PFSK-1 (cell line): ENCODE measurements at regions not wholly inside any gene's neighbourhood (a gene's known extent, or its start where the extent isn't known, plus 50 kb on each side); places are given as distances from the start of the nearest gene placed in this dataset.

Experiments
- POLR2AphosphoS5 ChIP-seq: IDR thresholded peaks from 2 replicates; pipeline ENCODE4 v1.6.1; 2012; ENCODE audit warnings: low read depth, mild to moderate bottlenecking, control low read depth, low read length, moderate library complexity
- SIN3A ChIP-seq: IDR thresholded peaks from 2 replicates; pipeline ENCODE4 v1.6.1; 2012; ENCODE audit warnings: mild to moderate bottlenecking, low read length, moderate library complexity, borderline replicate concordance; ENCODE audit not compliant: insufficient read depth
- TF ChIP-seq, protein P1 (sequence below), 2 experiments: IDR thresholded peaks; 2 replicates each; pipeline versions ENCODE4 v1.6.1 to v1.8.0; 2011 to 2012; ENCODE audit warnings: low read depth in 2 of 2, low read length in 2 of 2, control low read depth in 1 of 2, inconsistent platforms in 1 of 2, mild to moderate bottlenecking in 1 of 2, moderate library complexity in 1 of 2; ENCODE audit not compliant: insufficient read depth in 1 of 2

DNA sequence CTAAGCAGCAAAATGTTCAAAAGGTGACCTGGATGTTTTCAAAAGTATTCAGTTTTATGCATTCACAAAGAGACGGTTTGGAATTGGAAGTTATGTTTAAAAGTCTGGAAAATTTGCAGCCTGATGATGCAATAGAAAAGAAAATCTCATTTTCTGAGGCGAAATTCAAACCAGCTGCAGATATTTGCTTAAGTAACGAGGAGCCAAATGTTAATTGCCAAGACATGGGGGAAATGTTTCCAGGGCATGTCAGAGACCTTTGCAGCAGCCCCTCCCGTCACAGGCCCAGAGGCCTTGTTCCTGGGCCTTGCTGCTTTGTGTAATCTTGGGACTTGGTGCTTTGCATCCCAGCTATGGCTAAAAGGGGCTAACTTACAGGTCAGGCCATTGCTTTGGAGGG lies 228.2 kb downstream of the MAN2A1 start:
- TF ChIP-seq POLR2AphosphoS5, result no peak
- TF ChIP-seq, protein P1, sequence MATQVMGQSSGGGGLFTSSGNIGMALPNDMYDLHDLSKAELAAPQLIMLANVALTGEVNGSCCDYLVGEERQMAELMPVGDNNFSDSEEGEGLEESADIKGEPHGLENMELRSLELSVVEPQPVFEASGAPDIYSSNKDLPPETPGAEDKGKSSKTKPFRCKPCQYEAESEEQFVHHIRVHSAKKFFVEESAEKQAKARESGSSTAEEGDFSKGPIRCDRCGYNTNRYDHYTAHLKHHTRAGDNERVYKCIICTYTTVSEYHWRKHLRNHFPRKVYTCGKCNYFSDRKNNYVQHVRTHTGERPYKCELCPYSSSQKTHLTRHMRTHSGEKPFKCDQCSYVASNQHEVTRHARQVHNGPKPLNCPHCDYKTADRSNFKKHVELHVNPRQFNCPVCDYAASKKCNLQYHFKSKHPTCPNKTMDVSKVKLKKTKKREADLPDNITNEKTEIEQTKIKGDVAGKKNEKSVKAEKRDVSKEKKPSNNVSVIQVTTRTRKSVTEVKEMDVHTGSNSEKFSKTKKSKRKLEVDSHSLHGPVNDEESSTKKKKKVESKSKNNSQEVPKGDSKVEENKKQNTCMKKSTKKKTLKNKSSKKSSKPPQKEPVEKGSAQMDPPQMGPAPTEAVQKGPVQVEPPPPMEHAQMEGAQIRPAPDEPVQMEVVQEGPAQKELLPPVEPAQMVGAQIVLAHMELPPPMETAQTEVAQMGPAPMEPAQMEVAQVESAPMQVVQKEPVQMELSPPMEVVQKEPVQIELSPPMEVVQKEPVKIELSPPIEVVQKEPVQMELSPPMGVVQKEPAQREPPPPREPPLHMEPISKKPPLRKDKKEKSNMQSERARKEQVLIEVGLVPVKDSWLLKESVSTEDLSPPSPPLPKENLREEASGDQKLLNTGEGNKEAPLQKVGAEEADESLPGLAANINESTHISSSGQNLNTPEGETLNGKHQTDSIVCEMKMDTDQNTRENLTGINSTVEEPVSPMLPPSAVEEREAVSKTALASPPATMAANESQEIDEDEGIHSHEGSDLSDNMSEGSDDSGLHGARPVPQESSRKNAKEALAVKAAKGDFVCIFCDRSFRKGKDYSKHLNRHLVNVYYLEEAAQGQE (IDR thresholded peaks at IDR 0.05; ENCODE audit: insufficient read depth in 1 of 2, low read depth in 2 of 2, low read length in 2 of 2), result no peak
- no peak for TF ChIP-seq SIN3A
